ENCODE measurements at regions not wholly inside any gene's neighbourhood (a gene's known extent, or its start where the extent isn't known, plus 50 kb on each side); places are given as distances from the start of the nearest gene placed in this dataset.

- TF ChIP-seq CTCF (IDR thresholded peaks at IDR 0.05) (no peak), POLR2A (IDR thresholded peaks at IDR 0.05) (no peak)
Measured at GRCh38 chrX:78527818-78528217, 131.3 kb downstream of the RTL3 start.
